HCT116 (cell line): ENCODE measurements at regions not wholly inside any gene's neighbourhood (a gene's known extent, or its start where the extent isn't known, plus 50 kb on each side); places are given as distances from the start of the nearest gene placed in this dataset.

Experiments used
- CTCF ChIP-seq, 3 experiments: fragments of 200-600 bp in 1 of 3; sonication (generic) in 1 of 3; IDR thresholded peaks in 2 of 3; conservative IDR thresholded peaks in 1 of 3; 2 replicates each; pipeline ENCODE4 v1.5.1; 2012 to 2017; ENCODE audit warnings: low read depth in 2 of 3, low read length in 2 of 3, antibody characterized with exemption in 1 of 3, borderline replicate concordance in 1 of 3, control low read depth in 1 of 3, mild to moderate bottlenecking in 1 of 3, mixed read lengths in 1 of 3, mixed run types in 1 of 3, moderate library complexity in 1 of 3; ENCODE audit not compliant: insufficient read depth in 1 of 3
- ELF1 ChIP-seq: IDR thresholded peaks from 2 replicates; pipeline ENCODE4 v1.6.1; 2012; ENCODE audit warnings: low read depth, borderline replicate concordance
- POLR2AphosphoS5 ChIP-seq: IDR thresholded peaks from 2 replicates; pipeline ENCODE4 v1.6.1; 2011; ENCODE audit warnings: mild to moderate bottlenecking, low read depth, low read length, moderate library complexity
- RAD21 ChIP-seq: IDR thresholded peaks from 2 replicates; pipeline ENCODE4 v1.6.1; 2012; ENCODE audit warnings: low read depth, mild to moderate bottlenecking
- ZNF274 ChIP-seq: fragments of 200-500 bp; sonication (Bioruptor generic); IDR thresholded peaks from 2 replicates; pipeline ENCODE4 v1.6.1; 2014; ENCODE audit warnings: mild to moderate bottlenecking, low read depth, low read length, inconsistent platforms

DNA sequence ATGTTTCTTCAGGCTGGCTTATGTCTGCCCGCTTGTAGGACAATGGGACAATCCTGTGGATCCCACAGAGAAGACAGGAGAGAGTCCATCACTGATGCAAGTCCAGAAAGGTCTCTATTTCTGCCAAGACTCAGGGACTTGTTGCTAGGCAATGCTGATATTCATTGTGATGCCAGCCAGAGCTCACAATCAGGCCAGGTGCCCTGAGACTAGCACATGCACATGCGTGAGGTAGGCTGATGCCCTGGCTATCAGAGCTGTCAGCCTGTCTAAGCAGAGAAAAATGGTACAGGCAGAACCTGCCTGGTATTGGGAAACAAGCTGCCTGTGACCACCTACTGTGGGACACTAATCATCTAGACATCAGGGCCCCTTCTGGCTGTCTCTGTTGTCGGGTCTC is 638.7 kb upstream of the TSPY4 start:
- TF ChIP-seq RAD21, result no peak
- TF ChIP-seq CTCF (IDR thresholded peaks at IDR 0.05 in 2 of 3, conservative IDR thresholded peaks at IDR 0.05 in 1 of 3; ENCODE audit: borderline replicate concordance in 1 of 3, insufficient read depth in 1 of 3, low read depth in 2 of 3, low read length in 2 of 3), result no peak
- TF ChIP-seq ZNF274, result no peak
- no peak for TF ChIP-seq POLR2AphosphoS5
- no peak for TF ChIP-seq ELF1
